Stimulated activated CD8-positive, alpha-beta memory T cell treated with anti-CD3 and anti-CD28 coated beads, Interleukin-4, amount 100 ng/mL, for 4 hours (primary cell): ENCODE measurements at regions not wholly inside any gene's neighbourhood (a gene's known extent, or its start where the extent isn't known, plus 50 kb on each side); places are given as distances from the start of the nearest gene placed in this dataset.
"Not testable (repeated sequence)": the region's sequence is repeated elsewhere in the genome, so short reads cannot be mapped to it uniquely, and the experiment has no call there.

Source experiments
- DNase-seq, 2 donors: peaks; one replicate each; pipeline ENCODE4 v3.0.0-alpha.2; 2020; ENCODE audit warnings: low read depth in 2 of 2, low spot score in 1 of 2

GRCh38 chr18:10336749-10337350 is 117.6 kb upstream of the APCDD1 start:
- no peak for DNase-seq

GRCh38 chr18:10340821-10341220 is 113.6 kb upstream of the APCDD1 start:
- DNase-seq: no peak

GRCh38 chr18:10343778-10344177 is 110.7 kb upstream of the APCDD1 start:
- DNase-seq: no peak

- no peak for DNase-seq
Observed at GRCh38 chr18:10346749-10347415, 107.6 kb upstream of the APCDD1 start.

- no peak for DNase-seq
Observed at GRCh38 chr18:10349561-10349960, 104.9 kb upstream of the APCDD1 start.

- DNase-seq: no peak
Observed at GRCh38 chr18:10350661-10351060, 103.8 kb upstream of the APCDD1 start.

GRCh38 chr18:10351219-10351818 is 103.1 kb upstream of the APCDD1 start:
- no peak for DNase-seq

GRCh38 chr18:10351858-10352257 is 102.6 kb upstream of the APCDD1 start:
- DNase-seq: no peak

- no peak for DNase-seq
Observed at GRCh38 chr18:10352671-10353070, 101.8 kb upstream of the APCDD1 start.

- no peak for DNase-seq
Observed at GRCh38 chr18:10353791-10354190, 100.6 kb upstream of the APCDD1 start.

- no peak for DNase-seq
Observed at GRCh38 chr18:10354241-10354811, 100.1 kb upstream of the APCDD1 start.

GRCh38 chr18:10354890-10355289 is 99.5 kb upstream of the APCDD1 start:
- no peak for DNase-seq

- not testable (repeated sequence) for DNase-seq
Observed at GRCh38 chr18:10356999-10357398, 97.4 kb upstream of the APCDD1 start.

- no peak for DNase-seq
Observed at GRCh38 chr18:10361660-10362059, 92.8 kb upstream of the APCDD1 start.

- DNase-seq: no peak
Observed at GRCh38 chr18:10365021-10365500, 89.4 kb upstream of the APCDD1 start.

GRCh38 chr18:10365901-10366300 is 88.5 kb upstream of the APCDD1 start:
- no peak for DNase-seq

- no peak for DNase-seq
Observed at GRCh38 chr18:10367836-10368235, 86.6 kb upstream of the APCDD1 start.

GRCh38 chr18:10368456-10369453 is 85.7 kb upstream of the APCDD1 start:
- DNase-seq: no peak

GRCh38 chr18:10370716-10371115 is 83.7 kb upstream of the APCDD1 start:
- no peak for DNase-seq

- DNase-seq: no peak
Observed at GRCh38 chr18:10371165-10371564, 83.3 kb upstream of the APCDD1 start.

GRCh38 chr18:10374195-10374594 is 80.2 kb upstream of the APCDD1 start:
- no peak for DNase-seq
